ENCODE measurements at regions not wholly inside any gene's neighbourhood (a gene's known extent, or its start where the extent isn't known, plus 50 kb on each side); places are given as distances from the start of the nearest gene placed in this dataset.

DNA sequence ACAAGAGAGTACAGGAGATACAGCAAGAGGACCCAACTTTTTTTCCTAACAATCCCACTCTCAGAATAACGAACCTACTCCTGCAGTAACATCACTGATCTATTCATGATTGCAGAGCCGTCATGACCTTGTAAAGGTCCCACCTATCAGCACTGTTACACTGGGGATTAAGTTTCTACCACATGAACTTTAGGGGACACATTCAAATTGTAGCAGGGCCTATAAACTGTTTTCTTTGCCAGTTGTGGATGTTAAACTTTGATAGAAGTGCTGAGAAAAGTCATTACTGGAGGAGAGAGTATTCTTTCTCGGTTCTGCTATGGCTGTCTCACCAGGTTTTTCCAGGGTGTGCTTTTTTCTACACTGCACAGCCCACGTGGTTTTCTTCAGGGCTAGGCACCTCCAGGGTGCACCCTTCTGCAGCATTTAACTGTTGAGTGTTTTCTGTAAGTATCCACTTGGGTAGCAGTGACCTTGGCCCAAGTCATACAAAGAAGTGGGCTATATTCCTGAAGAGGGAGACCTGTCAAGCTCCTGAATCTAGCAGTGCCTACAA lies 131.6 kb upstream of the AHR start:
- TF ChIP-seq HDGF (IDR thresholded peaks at IDR 0.05; ENCODE audit: borderline replicate concordance) (no peak), SP1 (IDR thresholded peaks at IDR 0.05) (no peak), ZNF384 (IDR thresholded peaks at IDR 0.05) (no peak), FOXM1 (IDR thresholded peaks at IDR 0.05; ENCODE audit: borderline replicate concordance) (no peak), BHLHE40 (IDR thresholded peaks at IDR 0.05; ENCODE audit: borderline replicate concordance) (no peak), FOXK2 (IDR thresholded peaks at IDR 0.05) (no peak), TARDBP (IDR thresholded peaks at IDR 0.05) (no peak), PKNOX1 (IDR thresholded peaks at IDR 0.05) (no peak), L3MBTL2 (conservative IDR thresholded peaks at IDR 0.05) (no peak), CTBP1 (IDR thresholded peaks at IDR 0.05; ENCODE audit: borderline replicate concordance) (no peak), LEF1 (IDR thresholded peaks at IDR 0.05; ENCODE audit: borderline replicate concordance) (no peak)
